GF-D8 (cell line): ENCODE measurements at regions not wholly inside any gene's neighbourhood (a gene's known extent, or its start where the extent isn't known, plus 50 kb on each side); places are given as distances from the start of the nearest gene placed in this dataset.

Experiments used
- DNase-seq: peaks from one replicate; lab custom pipeline; 2025; lab: John Stamatoyannopoulos, UW

GRCh38 chr4:175947117-175947722, 118.4 kb upstream of the WDR17 start:
- no peak for DNase-seq

GRCh38 chr4:175951794-175952193, 113.8 kb upstream of the WDR17 start:
- no peak for DNase-seq

DNA sequence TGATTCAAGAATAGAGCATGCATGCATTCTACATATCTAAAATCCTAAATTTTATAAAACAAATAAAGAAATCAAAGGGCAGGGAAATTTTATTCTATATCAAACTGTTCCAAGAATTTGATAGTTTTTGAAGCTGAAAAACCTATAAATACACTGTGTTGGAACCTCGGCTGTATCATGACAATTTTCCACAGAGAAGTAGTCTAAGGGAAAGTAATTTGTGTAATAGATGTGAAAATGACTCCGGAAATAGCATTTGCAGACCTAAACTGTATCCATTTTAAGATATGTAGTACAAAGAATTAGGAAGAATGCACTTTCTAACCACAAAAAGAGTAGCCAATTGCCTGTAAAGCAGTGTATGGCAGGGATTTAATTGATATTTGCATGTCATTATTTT, 112.5 kb upstream of the WDR17 start:
- DNase-seq: no peak

- no peak for DNase-seq
These were observed 111.6 kb upstream of the WDR17 start for GRCh38 chr4:175953960-175954521.

DNA sequence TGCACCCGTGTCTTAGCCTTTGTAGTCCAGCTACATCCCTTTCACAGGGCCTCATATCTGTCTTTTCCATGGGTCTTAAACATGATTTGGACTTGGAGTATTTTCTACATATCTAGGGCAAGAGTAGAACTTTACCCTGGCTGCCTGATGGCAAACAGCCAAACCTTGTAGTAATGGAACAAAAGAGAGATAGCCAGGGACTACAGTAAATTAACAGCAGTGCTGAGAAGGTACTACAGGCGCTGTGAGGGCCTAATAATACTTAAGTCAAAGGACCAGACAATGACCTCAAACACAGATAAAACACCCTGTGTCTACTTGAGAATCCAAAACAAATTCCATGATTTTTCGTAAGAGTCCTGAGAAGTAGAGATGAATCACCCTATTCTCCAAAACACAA, 111.0 kb upstream of the WDR17 start:
- DNase-seq: no peak

- no peak for DNase-seq
These were observed 104.0 kb upstream of the WDR17 start for GRCh38 chr4:175961604-175962003.

- no peak for DNase-seq
These were observed 95.6 kb upstream of the WDR17 start for GRCh38 chr4:175970072-175970471.

GRCh38 chr4:175970724-175971123, 94.9 kb upstream of the WDR17 start:
- no peak for DNase-seq

DNA sequence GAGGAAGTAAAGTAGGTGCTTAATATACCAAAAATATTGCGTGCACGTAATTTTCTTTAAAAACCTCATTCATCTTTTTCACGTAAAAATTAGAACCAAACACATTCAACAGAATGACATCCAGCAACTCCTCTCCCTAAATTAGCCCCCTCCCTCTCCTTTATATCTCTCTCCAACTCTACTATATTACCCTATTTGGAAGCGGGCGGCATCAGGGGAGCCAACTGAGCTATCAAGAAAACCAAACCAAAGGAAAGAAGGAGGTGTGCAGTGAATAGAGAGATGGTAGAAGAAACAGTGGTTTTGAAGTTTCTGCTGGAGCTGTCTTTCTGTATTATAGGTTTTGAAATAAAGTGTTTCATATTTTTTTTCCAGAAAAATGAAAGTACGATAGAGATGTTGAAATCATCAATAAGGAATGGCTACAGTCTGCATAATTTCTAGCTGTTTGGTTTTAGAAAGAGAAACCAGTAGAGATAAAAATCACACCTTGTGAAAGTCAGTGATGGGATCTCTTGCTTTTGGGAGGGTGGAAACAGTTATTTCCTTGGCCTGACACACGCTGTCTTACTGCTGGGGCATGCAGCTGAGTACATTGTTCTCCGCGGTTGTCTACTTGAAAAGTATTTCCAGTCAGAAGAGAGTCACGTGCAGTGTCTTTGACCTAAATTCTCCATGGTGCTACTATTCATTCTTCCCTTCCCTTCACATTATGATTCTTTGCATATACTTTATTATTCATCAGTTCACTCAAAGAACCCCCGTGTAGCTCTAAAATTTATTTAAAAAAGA, 94.1 kb upstream of the WDR17 start:
- no peak for DNase-seq

DNA sequence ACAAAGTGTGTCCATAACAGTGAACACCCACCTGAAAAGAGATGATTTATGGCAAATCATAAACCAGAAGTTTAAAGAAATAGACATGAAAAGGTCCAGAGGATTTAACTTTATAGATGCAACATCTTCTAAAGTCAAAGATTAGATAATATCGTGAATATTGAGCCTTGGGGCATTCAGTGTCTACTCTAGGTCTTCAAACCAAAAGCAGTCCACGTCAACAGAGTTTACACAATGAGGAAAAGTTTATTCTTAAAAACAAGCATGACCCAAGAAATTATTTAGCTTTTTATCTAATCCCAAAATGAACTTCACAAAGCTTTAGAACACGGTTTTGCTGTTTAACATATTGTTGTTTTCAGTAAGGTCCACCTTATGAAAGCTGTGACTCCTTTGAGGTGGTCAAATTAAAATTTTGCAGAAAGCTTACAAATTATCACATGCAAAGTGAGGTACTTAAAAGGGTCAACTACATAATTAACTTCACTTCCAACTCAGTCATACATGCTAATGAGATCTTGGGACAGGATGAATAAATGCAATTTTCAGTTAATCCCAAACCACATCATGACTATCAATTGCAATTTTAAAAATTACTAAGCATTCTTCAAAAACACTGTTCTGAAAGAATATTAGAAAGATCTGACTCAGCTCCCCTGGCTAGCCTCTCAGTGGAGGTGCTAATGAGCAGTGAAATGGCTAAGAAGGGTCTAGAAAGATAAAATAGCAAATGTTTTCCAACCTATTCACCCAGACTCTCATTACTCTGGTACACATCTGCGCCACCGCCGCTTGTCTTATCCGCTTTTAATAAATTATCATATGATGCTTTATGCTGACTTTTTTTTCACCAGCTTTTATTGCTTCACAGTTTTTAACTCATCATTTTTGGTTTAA, 92.4 kb upstream of the WDR17 start:
- DNase-seq: no peak

DNA sequence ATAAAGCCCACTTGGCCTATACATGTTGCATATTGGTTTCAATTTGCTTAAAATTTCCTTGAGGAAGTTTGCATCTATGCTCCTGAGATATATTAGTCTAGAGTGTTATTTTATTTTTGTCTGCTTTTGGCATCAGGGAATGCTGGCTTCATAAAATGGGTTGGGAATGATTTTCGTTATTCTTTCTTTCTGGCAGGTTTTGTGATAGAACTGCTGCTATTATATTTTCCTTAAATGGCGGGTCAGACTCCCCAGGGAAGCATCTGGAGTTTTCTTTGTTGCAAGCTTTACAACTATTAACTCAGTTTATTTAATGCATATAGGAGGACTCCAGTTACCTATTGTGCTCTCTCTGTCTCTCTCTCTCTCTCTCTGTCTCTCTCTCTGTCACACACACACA, 82.0 kb upstream of the WDR17 start:
- DNase-seq: no peak

- DNase-seq: no peak
These were observed 79.0 kb upstream of the WDR17 start for GRCh38 chr4:175986668-175987067.

DNA sequence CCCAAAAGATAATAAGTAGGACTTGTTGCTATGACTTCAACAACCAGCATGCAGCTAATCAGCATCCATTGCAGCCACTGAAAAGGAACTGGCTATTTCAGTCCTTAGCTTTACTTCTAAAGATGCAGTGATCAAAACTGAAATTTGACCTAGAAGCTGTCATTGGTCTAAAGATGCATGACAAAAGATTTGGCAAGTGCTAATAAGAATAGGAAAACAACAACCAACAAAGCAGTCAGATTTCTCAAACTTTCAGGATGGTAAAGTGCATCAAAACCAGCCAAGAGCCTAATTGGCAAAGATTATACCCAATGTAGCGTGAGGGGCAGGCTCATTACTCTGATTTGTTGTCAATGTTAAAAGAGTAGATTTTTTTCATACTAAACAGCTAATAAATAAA, 77.1 kb upstream of the WDR17 start:
- DNase-seq: no peak

DNA sequence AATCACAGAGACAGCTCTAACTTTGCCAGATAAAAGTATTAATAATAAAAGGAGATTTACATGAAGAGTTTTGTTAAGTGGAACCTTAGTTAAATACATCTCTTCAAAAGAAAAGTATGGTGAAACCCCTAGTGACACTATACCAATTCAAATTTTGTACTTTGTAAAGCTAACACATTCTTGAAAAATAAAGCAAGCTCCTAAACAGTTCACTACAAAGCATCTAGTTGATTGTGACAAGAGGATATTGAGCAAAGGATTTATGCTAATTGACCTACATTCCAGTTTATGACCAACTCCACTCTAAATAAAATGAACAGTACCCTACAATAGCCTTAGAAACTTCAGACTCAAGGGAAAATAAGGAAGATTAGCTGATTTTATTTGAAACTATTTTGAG, 69.4 kb upstream of the WDR17 start:
- DNase-seq: no peak

- DNase-seq: no peak
These were observed 68.3 kb upstream of the WDR17 start for GRCh38 chr4:175997291-175997690.

DNA sequence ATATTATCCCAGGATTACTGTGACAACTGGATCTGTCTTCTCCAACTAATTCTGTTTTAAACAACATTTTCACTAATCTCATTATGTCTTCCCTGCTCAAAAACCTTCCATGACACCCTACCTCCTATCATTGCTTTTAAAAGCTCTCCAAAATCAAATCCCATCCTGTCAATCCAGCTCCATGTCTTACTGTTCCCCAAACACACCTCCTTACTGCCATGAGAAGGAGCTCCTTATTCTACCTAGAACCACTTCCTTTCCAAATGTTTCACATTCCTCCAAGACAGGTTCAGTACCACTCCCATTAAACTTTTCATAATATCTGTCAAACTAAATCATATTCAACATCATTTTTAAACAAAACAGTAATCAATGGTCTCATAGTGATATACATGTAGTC, 66.9 kb upstream of the WDR17 start:
- no peak for DNase-seq

DNA sequence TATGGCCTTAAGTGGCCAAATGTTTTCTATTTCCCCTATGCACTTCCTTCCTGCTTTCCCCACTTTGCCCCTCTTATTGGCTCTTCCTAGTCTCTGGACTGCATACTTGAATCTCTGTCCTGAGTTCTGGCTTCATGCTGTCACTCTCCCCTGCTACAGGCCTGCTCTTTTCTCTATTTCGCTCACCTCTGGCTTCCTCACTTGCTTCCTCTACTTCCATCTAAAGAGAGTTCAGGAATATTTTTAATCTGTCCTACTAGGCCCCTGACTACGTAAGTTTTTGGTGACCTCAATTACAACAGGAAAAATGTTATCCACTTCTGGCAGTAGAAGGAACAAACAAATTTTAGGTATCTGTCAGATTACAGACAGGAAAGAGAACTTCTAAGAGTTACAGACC, 65.7 kb upstream of the WDR17 start:
- DNase-seq: no peak

DNA sequence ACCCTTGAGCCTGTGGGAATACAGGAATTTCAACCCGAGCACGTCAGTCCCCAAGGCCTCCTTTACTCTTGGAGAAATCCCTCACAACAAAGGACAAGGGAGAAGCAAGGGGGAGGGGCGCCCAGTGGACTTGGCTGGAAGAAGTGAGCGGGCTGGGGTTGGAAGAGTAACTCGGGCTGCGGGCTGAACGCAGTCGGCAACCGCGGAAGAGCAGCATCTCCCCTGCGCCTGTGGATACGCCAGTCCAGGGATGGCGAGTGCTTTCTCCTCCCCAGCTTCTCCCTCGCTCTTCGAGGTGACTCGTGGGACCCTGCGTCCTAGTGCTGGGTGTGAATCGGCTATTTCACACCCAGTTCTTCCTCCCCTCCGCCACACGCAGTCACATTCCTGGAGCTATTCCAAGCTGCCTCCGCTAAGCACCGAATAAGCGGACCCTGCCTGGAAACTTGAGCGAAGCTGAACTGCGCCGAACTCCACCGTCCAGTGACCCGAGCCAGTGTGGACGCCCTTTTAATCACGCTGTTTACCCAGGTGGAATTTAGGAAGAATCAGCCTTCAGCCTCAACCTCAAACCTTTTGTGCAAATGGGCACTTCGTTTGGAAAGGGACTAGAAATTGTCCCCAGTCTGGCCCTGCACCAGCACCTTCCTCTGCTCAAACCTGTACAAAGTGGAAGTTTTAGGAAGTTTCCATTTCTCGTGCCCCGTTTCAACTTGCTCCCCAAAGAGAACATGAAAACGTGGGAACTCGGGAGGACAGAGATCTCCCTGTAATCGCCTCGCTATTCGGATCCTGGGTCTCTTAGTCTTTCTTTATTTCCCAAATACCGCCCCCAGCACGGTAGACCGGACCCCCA, 64.3 kb upstream of the WDR17 start:
- DNase-seq: no peak

DNA sequence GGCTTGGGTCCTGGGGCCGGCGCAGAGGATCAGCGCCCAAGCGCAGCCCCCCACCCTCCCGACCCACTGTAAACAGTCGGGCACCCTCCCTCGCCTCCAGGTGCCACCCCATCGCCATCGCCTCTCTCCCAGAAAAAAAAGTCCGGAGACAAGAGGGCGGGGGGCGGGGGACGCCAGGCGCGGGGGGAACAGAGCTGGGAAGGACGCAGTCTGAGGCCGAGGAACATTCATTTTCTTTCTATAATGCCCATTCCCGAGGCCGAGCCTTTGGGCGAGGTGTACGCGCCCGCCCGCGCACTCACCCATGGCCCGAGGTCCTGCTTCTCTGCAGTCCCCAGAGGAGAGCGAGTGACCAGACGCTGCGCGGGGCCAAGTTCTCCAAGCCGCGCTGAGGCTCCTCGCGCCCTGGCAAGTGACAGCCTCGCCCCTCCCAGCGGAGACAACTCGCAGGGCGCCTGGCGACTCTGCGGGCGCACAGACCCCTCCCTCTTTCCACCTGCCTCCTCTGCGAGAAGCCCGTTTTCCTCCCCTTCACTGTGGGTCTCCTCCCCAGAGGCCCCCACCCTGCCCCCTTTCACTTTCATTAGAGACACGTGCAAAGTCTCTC, 63.5 kb upstream of the WDR17 start:
- no peak for DNase-seq

- DNase-seq: no peak
These were observed 59.9 kb upstream of the WDR17 start for GRCh38 chr4:176005766-176006165.

GRCh38 chr4:176009254-176009653, 56.4 kb upstream of the WDR17 start:
- no peak for DNase-seq
